Lung (tissue), 11 donors: ENCODE measurements at regions not wholly inside any gene's neighbourhood (a gene's known extent, or its start where the extent isn't known, plus 50 kb on each side); places are given as distances from the start of the nearest gene placed in this dataset.

Experiments used
- ATAC-seq: fragments of 200-7000 bp; cut with Tn5 transposase; one replicate; pipeline ENCODE4 v1.9.1; 2020; ENCODE audit warnings: moderate number of reproducible peaks; ENCODE audit not compliant: insufficient read depth, low FRiP score
- DNase-seq, 3 donors: peaks; one replicate each; pipeline ENCODE4 v3.0.0-alpha.2; 2013 to 2017
- H3K27ac ChIP-seq, 2 donors: one replicate each; pipeline ENCODE4 v1.5.1; 2013; ENCODE audit warnings: mild to moderate bottlenecking in 2 of 2, moderate library complexity in 2 of 2, control low read depth in 1 of 2, inconsistent platforms in 1 of 2, low read depth in 1 of 2, low read length in 1 of 2
- H3K27me3 ChIP-seq, 3 donors: one replicate each; pipeline ENCODE4 v1.5.1; 2013; ENCODE audit warnings: low read length in 2 of 3; ENCODE audit not compliant: control insufficient read depth in 3 of 3, insufficient read depth in 3 of 3
- H3K36me3 ChIP-seq, 4 donors: one replicate each; pipeline ENCODE4 v1.5.1; 2013; ENCODE audit warnings: low read length in 4 of 4, mild to moderate bottlenecking in 1 of 4, moderate library complexity in 1 of 4; ENCODE audit not compliant: control insufficient read depth in 4 of 4, insufficient read depth in 4 of 4
- H3K4me1 ChIP-seq, 5 donors: one replicate each; pipeline ENCODE4 v1.5.1; 2013; ENCODE audit warnings: low read length in 5 of 5, mild to moderate bottlenecking in 2 of 5, moderate library complexity in 1 of 5; ENCODE audit not compliant: control insufficient read depth in 5 of 5, insufficient read depth in 5 of 5
- H3K4me3 ChIP-seq: one replicate; pipeline ENCODE4 v1.5.1; 2013; ENCODE audit warnings: mild to moderate bottlenecking, control low read depth, moderate library complexity
- H3K9ac ChIP-seq, 2 donors: one replicate each; pipeline ENCODE4 v1.5.1; 2013; ENCODE audit warnings: low read length in 2 of 2, control low read depth in 1 of 2; ENCODE audit not compliant: insufficient read depth in 1 of 2
- H3K9me3 ChIP-seq, 4 donors: one replicate each; pipeline ENCODE4 v1.5.1; 2013; ENCODE audit warnings: low read length in 3 of 4, mild to moderate bottlenecking in 1 of 4, moderate library complexity in 1 of 4; ENCODE audit not compliant: control insufficient read depth in 4 of 4, insufficient read depth in 3 of 4
- WGBS, 2 donors: extraction: QIAGEN DNeasy Blood & Tissue Kit; methylation state at CpG; one replicate each; pipeline ENCODE4 v1.1.7; 2013; 5-methylcytosine and 5-hydroxymethylcytosine counted together
- TF ChIP-seq, protein P1 (sequence below): IDR thresholded peaks from 2 replicates; pipeline ENCODE4 v1.5.1; 2012; ENCODE audit warnings: mild to moderate bottlenecking; ENCODE audit errors: control extremely low read depth, extremely low read depth
- donor health status: control.
- donor health status: control.
- donor health status: Bipolar disorder and iron deficiency.
- donor health status: healthy.
- donor health status: DM: yes; HTN: yes; CAD: no.

DNA sequence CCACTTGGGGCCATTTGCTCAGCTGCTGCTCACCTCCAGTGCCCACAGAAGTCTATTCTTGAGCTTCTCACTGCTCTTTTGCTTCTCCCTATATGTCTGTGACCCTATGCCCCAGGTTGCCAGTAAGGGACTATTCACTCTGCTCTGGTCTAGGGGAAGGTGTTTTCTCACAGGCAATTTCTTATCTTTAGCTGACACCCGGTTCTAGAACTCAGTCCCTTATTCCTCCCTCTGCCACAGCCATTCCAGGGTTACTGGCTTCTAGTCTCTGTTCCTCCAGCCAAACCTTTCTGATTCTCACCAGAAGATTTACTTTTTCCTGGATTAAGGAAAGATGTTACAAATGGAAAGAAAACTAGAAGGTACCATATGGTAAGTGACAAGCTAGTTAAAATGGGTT is 574.0 kb downstream of the NTRK3 start:
- Histone ChIP-seq H3K4me3 (no peak overlapping the region), H3K27ac (no peak overlapping the region), H3K9ac (no peak overlapping the region), H3K4me1 (peaks cover 0 to 6% (median 0%) of the 10 kb centered on the region in 5 donors), H3K9me3 (peaks cover 0 to 3% (median 0%) of the 10 kb centered on the region in 4 donors), H3K36me3 (no peaks in the 10 kb centered on the region), H3K27me3 (no peaks in the 10 kb centered on the region)
- ATAC-seq (no peak), DNase-seq (no peak)
- 70 to 86% methylated on average over 1 of the region's 1 CpG for WGBS, 2 donors
- TF ChIP-seq, protein P1, sequence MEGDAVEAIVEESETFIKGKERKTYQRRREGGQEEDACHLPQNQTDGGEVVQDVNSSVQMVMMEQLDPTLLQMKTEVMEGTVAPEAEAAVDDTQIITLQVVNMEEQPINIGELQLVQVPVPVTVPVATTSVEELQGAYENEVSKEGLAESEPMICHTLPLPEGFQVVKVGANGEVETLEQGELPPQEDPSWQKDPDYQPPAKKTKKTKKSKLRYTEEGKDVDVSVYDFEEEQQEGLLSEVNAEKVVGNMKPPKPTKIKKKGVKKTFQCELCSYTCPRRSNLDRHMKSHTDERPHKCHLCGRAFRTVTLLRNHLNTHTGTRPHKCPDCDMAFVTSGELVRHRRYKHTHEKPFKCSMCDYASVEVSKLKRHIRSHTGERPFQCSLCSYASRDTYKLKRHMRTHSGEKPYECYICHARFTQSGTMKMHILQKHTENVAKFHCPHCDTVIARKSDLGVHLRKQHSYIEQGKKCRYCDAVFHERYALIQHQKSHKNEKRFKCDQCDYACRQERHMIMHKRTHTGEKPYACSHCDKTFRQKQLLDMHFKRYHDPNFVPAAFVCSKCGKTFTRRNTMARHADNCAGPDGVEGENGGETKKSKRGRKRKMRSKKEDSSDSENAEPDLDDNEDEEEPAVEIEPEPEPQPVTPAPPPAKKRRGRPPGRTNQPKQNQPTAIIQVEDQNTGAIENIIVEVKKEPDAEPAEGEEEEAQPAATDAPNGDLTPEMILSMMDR: no peak

DNA sequence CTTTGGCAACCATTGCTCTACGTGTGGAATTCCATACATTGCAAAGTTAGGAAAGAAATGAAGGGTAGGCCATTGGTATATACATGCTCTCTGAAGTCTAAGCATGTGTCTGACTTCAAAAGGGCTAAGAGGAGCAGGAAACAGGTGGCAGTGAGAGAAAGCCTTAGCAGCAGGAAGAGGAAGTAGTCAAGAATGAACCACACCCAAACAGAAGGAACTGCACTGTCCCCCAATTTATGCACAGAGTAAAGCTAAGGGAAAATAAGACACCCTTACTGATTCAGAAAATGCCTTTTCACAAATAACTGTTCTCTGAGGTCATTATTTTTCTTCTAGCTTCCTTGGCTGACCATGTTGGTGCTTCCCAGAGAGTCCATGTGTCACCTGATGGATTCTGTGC is 575.4 kb downstream of the NTRK3 start:
- Histone ChIP-seq H3K36me3 (no peaks in the 10 kb centered on the region), H3K9me3 (peaks cover 0 to 6% (median 0%) of the 10 kb centered on the region in 4 donors), H3K27me3 (no peaks in the 10 kb centered on the region), H3K27ac (no peak overlapping the region), H3K4me3 (no peak overlapping the region), H3K4me1 (no peaks in the 10 kb centered on the region), H3K9ac (no peak overlapping the region)
- DNase-seq (no peak), ATAC-seq (no peak)
- WGBS, 2 donors: 65 to 76% methylated on average over 1 of the region's 1 CpG
- TF ChIP-seq, protein P1: no peak

DNA sequence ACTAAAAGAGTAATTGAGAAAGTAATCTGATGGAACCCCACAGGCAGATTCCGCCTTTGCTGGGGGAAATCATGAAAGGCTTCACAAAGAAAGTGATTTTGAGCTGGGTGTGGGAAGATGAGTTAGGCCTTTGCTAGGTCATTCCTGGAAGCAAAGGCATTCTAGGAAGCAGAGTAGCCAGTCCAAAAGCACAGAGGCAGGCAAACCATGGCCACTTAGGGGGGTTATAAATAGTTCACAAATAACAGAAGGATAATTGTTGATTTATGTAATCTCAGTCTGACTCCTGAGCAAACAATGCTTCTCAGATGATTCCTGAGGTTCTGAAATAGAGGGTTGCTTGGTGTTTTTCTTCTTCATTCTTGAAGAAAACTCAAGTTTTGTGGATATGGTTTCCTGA is 576.3 kb downstream of the NTRK3 start:
- Histone ChIP-seq H3K4me3 (no peak overlapping the region), H3K27ac (no peak overlapping the region), H3K4me1 (no peaks in the 10 kb centered on the region), H3K9me3 (peaks cover 0 to 6% (median 0%) of the 10 kb centered on the region in 4 donors), H3K9ac (no peak overlapping the region), H3K27me3 (no peaks in the 10 kb centered on the region), H3K36me3 (no peaks in the 10 kb centered on the region)
- no peak for ATAC-seq
- WGBS, 2 donors: 95 to 98% methylated on average over 1 of the region's 1 CpG
- TF ChIP-seq, protein P1: no peak
- DNase-seq: no peak

DNA sequence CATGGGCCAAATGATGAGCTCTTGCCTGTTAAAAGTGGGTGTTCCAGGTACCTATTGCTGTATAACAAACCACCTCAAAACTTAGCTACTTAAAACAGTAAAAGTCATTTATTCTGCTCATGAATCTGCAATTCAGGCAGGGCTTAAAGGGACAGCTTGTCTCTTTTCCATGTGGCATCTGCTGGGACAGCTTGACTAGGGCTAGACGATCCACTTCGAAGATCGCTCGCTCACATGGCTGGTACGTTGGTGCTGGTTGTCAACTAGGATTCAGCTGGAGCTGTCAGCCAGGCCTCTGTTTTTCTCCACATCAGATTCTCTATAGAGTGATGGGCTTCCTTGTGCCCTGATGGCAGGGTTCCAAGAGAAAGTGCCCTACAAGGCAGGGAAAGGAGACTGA is 581.3 kb downstream of the NTRK3 start:
- peaks cover 0 to 6% (median 0%) of the 10 kb centered on the region in 4 donors for H3K9me3 ChIP-seq
- TF ChIP-seq, protein P1: no peak
- 84 to 95% methylated on average over 5 of the region's 5 CpGs for WGBS, 2 donors
- no peaks in the 10 kb centered on the region for H3K4me1 ChIP-seq
- no peak overlapping the region for H3K9ac ChIP-seq
- ATAC-seq: no peak
- no peaks in the 10 kb centered on the region for H3K36me3 ChIP-seq
- H3K27ac ChIP-seq: no peak overlapping the region
- no peaks in the 10 kb centered on the region for H3K27me3 ChIP-seq
- no peak for DNase-seq
- H3K4me3 ChIP-seq: no peak overlapping the region
